ENCODE measurements at regions not wholly inside any gene's neighbourhood (a gene's known extent, or its start where the extent isn't known, plus 50 kb on each side); places are given as distances from the start of the nearest gene placed in this dataset.

GRCh38 chr3:81291586-81291985 lies 469.9 kb downstream of the GBE1 start:
- DNase-seq (ENCODE audit: low spot score in 2 of 2), result no peak
- H3K27me3 Mint-ChIP-seq, result no peaks in the 10 kb centered on the region
- no peak overlapping the region for H3K27ac Mint-ChIP-seq
- H3K4me1 Mint-ChIP-seq, result no peaks in the 10 kb centered on the region
- H3K36me3 Mint-ChIP-seq, result no peaks in the 10 kb centered on the region
- peaks cover 4% of the 10 kb centered on the region for H3K9me3 Mint-ChIP-seq
- ATAC-seq (ENCODE audit: low read depth), result no peak
- H3K4me3 Mint-ChIP-seq, result no peak overlapping the region

GRCh38 chr3:81289676-81290075 lies 471.8 kb downstream of the GBE1 start:
- ATAC-seq (ENCODE audit: low read depth) (no peak), DNase-seq (ENCODE audit: low spot score in 2 of 2) (no peak)
- Mint-ChIP-seq H3K9me3 (peaks cover 1% of the 10 kb centered on the region), H3K4me1 (no peaks in the 10 kb centered on the region), H3K27me3 (no peaks in the 10 kb centered on the region), H3K27ac (no peak overlapping the region), H3K36me3 (no peaks in the 10 kb centered on the region), H3K4me3 (no peak overlapping the region)

DNA sequence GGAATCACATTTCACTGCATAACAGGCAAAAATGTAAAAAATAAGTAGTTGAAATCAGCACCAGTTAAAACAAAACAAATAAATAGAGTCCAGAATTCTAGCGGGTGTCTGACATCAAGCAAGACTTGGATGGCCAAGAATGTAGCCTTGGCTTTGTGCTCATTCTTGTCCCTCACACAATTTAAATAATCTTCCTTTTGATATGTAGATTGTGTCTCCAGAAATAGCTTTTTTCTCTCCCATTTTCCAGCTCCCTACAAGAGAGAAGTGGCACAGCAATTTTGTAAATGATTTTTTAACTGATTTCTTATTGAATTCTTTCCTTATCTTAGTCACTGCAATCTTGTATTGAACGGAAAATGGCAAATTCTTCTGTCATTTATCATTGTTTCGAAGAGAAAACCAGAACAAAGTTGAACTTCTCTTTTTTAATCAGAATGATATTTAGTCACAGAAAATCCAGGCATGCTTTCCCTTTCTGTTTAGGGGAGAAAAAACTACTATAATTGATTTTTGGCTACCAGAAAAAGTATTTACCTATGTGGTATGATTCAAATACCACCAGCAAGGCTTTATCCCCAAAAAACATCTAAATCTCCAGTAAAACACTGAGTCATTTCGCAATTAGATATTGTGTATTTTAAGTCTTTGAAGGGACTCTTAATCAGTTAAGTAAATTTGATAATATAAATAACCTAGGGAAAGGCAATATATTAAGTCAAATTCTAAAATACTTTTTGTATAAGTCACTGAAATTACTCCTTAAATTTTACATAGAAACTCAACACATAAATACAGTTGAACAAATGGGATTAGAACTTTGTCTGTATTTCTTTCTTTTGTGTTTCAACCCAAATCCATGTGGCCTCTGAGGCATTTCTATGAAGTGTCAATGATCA lies 481.7 kb downstream of the GBE1 start:
- Mint-ChIP-seq H3K4me1 (no peaks in the 10 kb centered on the region), H3K9me3 (no peaks in the 10 kb centered on the region), H3K27ac (no peak overlapping the region), H3K27me3 (no peaks in the 10 kb centered on the region), H3K36me3 (no peaks in the 10 kb centered on the region), H3K4me3 (no peak overlapping the region)
- no peak for ATAC-seq (ENCODE audit: low read depth)
- DNase-seq (ENCODE audit: low spot score in 2 of 2), result no peak

DNA sequence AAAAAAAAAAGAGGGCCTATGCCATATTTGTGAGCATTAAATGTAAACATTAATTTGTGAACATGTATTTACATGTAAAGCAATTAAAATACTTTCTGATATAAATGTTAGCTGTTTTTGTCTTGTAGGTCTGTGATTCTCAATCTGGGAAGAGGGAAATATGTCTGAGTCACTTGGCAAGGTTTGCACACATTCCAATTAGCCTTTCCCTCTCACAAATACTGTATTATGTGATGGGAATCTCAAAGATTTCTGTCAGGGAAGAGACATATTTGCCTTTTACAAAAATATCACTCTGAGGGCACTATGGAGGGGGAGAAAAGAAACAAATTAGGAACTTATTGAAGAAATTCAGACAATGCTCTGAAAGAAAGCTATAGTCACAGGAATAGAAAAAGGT lies 483.6 kb downstream of the GBE1 start:
- no peak overlapping the region for H3K4me3 Mint-ChIP-seq
- H3K4me1 Mint-ChIP-seq, result no peaks in the 10 kb centered on the region
- DNase-seq (ENCODE audit: low spot score in 2 of 2), result no peak
- ATAC-seq (ENCODE audit: low read depth), result no peak
- no peaks in the 10 kb centered on the region for H3K36me3 Mint-ChIP-seq
- H3K27ac Mint-ChIP-seq, result no peak overlapping the region
- H3K27me3 Mint-ChIP-seq, result no peaks in the 10 kb centered on the region
- no peaks in the 10 kb centered on the region for H3K9me3 Mint-ChIP-seq

DNA sequence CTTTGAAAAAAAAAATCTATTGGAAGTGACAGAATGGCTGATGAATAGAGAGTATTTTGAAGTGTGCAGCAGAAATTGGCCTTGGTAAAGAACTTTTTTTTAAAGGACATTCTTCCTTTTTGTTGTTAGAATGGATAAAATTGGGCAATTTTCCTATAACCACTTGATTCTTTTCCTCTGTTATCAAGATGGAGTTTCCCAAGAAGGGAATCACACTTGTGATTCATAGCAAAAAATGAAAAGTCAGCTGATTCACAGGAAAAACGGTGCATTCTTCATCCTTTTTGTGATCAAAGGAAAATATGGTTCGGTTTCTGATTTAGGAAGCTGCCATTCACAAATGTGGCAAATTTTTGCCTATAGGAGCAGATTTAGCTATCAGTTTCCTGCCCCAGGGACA lies 486.8 kb downstream of the GBE1 start:
- Mint-ChIP-seq H3K27me3 (no peaks in the 10 kb centered on the region), H3K4me3 (no peak overlapping the region), H3K27ac (no peak overlapping the region), H3K4me1 (no peaks in the 10 kb centered on the region), H3K36me3 (no peaks in the 10 kb centered on the region), H3K9me3 (no peaks in the 10 kb centered on the region)
- no peak for ATAC-seq (ENCODE audit: low read depth)
- DNase-seq (ENCODE audit: low spot score in 2 of 2), result no peak

DNA sequence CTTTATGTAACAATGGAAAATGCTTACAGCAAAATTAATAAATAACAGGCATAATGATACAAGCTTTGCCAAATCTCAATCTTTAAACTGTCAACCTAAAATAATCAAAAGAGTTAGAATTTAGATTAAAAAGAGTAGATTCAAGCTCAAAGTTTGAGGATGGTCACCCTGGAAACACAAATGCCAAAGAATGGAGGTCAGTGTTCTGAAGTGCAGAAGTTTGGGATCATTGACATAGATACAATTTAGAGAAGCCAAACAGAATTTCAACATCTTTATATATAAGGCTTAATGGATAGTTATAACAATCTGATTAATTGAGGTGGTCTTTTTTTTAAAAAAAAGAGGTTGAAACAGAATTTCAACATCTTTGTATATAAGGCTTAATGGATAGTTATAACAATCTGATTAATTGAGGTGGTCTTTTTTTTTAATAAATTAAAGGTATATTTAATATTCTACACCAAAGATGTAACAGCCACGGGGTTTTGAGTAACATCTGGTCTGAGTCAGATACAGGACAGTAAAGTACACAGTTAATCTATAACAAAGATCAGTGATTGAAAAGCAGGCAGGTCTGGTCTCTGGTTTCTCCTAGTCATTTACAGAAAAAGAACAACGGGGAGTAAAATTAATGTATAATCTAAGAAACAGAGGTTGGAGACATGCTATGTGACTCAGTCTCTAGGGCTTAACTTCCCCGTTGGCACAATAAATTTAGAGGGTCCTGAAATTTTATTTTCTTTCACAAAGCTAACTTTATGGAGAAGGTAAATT lies 490.7 kb downstream of the GBE1 start:
- peaks cover 2% of the 10 kb centered on the region for H3K9me3 Mint-ChIP-seq
- H3K27ac Mint-ChIP-seq, result no peak overlapping the region
- H3K4me3 Mint-ChIP-seq, result no peak overlapping the region
- H3K36me3 Mint-ChIP-seq, result no peaks in the 10 kb centered on the region
- H3K27me3 Mint-ChIP-seq, result no peaks in the 10 kb centered on the region
- no peak for ATAC-seq (ENCODE audit: low read depth)
- no peak for DNase-seq (ENCODE audit: low spot score in 2 of 2)
- H3K4me1 Mint-ChIP-seq, result no peaks in the 10 kb centered on the region

- Mint-ChIP-seq H3K27me3 (no peaks in the 10 kb centered on the region), H3K9me3 (peaks cover 2% of the 10 kb centered on the region), H3K36me3 (no peaks in the 10 kb centered on the region), H3K4me1 (no peaks in the 10 kb centered on the region), H3K4me3 (no peak overlapping the region), H3K27ac (no peak overlapping the region)
- ATAC-seq (ENCODE audit: low read depth), result no peak
- DNase-seq (ENCODE audit: low spot score in 2 of 2), result no peak
Measured at GRCh38 chr3:81268526-81268925, 492.9 kb downstream of the GBE1 start.

- Mint-ChIP-seq H3K4me1 (no peaks in the 10 kb centered on the region), H3K27ac (no peak overlapping the region), H3K36me3 (no peaks in the 10 kb centered on the region), H3K4me3 (no peak overlapping the region), H3K9me3 (peaks cover 3% of the 10 kb centered on the region), H3K27me3 (no peaks in the 10 kb centered on the region)
- DNase-seq (ENCODE audit: low spot score in 2 of 2) (no peak), ATAC-seq (ENCODE audit: low read depth) (no peak)
Measured at GRCh38 chr3:81261996-81262395, 499.4 kb downstream of the GBE1 start.

- Mint-ChIP-seq H3K4me1 (no peaks in the 10 kb centered on the region), H3K36me3 (no peaks in the 10 kb centered on the region), H3K9me3 (peaks cover 2% of the 10 kb centered on the region), H3K27me3 (no peaks in the 10 kb centered on the region), H3K4me3 (no peak overlapping the region), H3K27ac (no peak overlapping the region)
- ATAC-seq (ENCODE audit: low read depth) (no peak), DNase-seq (ENCODE audit: low spot score in 2 of 2) (no peak)
Measured at GRCh38 chr3:81255463-81255862, 506.0 kb downstream of the GBE1 start.

DNA sequence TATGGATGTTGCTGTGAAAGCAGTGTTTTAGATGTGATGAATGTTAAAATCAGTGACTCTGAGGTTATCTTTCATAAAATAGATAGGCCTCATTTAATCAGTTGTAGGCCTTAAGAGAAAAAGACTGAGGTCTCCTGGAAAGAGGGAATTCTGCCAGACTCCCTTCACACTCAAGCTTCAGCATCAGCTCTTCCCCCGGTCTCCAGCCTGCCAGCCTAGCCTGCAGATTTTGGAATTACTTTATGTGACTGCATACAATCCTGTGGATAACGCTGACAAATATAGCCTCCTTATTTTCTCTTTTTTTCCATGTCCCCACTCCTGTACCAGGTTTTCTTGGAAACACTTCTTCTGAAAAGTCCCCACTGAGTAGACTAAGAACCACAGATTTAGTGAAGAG lies 510.3 kb downstream of the GBE1 start:
- Mint-ChIP-seq H3K27me3 (no peaks in the 10 kb centered on the region), H3K36me3 (no peaks in the 10 kb centered on the region)

GRCh38 chr3:81249540-81250029 lies 511.9 kb downstream of the GBE1 start:
- Mint-ChIP-seq H3K27ac (no peak overlapping the region), H3K4me3 (no peak overlapping the region), H3K4me1 (no peaks in the 10 kb centered on the region), H3K36me3 (no peaks in the 10 kb centered on the region), H3K27me3 (no peaks in the 10 kb centered on the region), H3K9me3 (peaks cover 1% of the 10 kb centered on the region)
- DNase-seq (ENCODE audit: low spot score in 2 of 2) (no peak), ATAC-seq (ENCODE audit: low read depth) (no peak)

More for the DNA sequence above, 510.3 kb downstream of the GBE1 start:
- no peak for ATAC-seq (ENCODE audit: low read depth)
- H3K4me3 Mint-ChIP-seq, result no peak overlapping the region
- no peak for DNase-seq (ENCODE audit: low spot score in 2 of 2)
- no peaks in the 10 kb centered on the region for H3K4me1 Mint-ChIP-seq
- no peak overlapping the region for H3K27ac Mint-ChIP-seq
- H3K9me3 Mint-ChIP-seq, result peaks cover 1% of the 10 kb centered on the region

DNA sequence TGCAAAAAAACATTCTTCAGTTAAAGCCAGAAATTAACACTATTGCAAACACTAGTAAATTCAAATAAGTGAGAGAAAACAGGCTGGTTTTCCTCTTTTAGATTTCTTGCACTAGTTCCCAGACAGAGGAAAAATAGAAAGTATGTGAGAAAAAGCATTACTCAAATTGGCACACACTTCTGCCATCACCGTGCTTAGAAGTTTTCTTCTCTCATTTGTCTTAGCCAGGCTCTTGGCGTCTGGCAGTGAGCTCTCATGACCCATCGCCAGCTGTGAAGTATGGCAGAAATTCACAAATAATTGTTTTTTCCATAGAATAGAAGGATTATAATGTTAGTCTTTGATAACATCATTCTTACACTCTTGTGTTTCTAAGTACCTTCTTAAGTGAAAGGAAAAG lies 515.9 kb downstream of the GBE1 start:
- peaks cover 1% of the 10 kb centered on the region for H3K9me3 Mint-ChIP-seq
- no peaks in the 10 kb centered on the region for H3K4me1 Mint-ChIP-seq
- ATAC-seq (ENCODE audit: low read depth) (no peak), DNase-seq (ENCODE audit: low spot score in 2 of 2) (no peak)
- H3K36me3 Mint-ChIP-seq, result no peaks in the 10 kb centered on the region
- H3K4me3 Mint-ChIP-seq, result no peak overlapping the region
- no peak overlapping the region for H3K27ac Mint-ChIP-seq
- H3K27me3 Mint-ChIP-seq, result no peaks in the 10 kb centered on the region

- Mint-ChIP-seq H3K4me3 (no peak overlapping the region), H3K4me1 (no peaks in the 10 kb centered on the region), H3K27ac (no peak overlapping the region), H3K9me3 (peaks cover 1% of the 10 kb centered on the region), H3K27me3 (no peaks in the 10 kb centered on the region), H3K36me3 (no peaks in the 10 kb centered on the region)
- ATAC-seq (ENCODE audit: low read depth), result no peak
- DNase-seq (ENCODE audit: low spot score in 2 of 2), result no peak
Measured at GRCh38 chr3:81245043-81245442, 516.4 kb downstream of the GBE1 start.

DNA sequence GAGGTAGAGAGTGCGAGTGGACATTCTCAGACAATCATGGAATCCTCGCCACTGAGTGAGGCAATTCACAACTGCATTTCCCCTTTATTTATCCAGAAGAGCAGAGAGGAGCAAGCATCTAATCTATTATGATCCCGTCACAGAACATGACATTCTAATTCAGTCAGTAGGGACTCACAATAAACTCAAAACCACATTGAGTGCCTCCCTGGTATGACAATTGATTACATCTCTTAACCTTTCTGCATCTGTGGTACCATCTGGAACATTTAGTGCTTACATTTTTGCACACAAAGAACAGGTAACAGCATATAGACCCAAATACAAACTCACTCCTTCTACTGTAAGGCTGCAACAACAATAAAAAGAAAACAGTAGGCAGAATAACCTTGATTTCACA lies 517.2 kb downstream of the GBE1 start:
- Mint-ChIP-seq H3K4me1 (no peaks in the 10 kb centered on the region), H3K36me3 (no peaks in the 10 kb centered on the region), H3K4me3 (no peak overlapping the region), H3K27ac (no peak overlapping the region), H3K9me3 (peaks cover 1% of the 10 kb centered on the region), H3K27me3 (no peaks in the 10 kb centered on the region)
- DNase-seq (ENCODE audit: low spot score in 2 of 2) (no peak), ATAC-seq (ENCODE audit: low read depth) (no peak)
